ENCODE measurements at regions not wholly inside any gene's neighbourhood (a gene's known extent, or its start where the extent isn't known, plus 50 kb on each side); places are given as distances from the start of the nearest gene placed in this dataset.
"Not testable (repeated sequence)": the region's sequence is repeated elsewhere in the genome, so short reads cannot be mapped to it uniquely, and the experiment has no call there.

DNA sequence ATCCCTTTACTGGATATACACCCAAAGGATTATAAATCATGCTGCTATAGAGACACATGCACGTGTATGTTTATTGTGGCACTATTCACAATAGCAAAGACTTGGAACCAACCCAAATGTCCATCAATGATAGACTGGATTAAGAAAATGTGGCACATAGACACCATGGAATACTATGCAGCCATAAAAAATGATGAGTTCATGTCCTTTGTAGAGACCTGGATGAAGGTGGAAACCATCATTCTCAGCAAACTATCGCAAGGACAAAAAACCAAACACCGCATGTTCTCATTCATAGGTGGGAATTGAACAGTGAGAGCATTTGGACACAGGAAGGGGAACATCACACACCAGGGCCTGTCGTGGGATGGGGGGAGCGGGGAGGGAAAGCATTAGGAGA, 52.4 kb upstream of the FAM135A start:
- H3K9me3 ChIP-seq (ENCODE audit: control insufficient read depth, insufficient read depth, low read depth, low read length); H3K4me3 ChIP-seq (ENCODE audit: low read depth, low read length); H3K36me3 ChIP-seq (ENCODE audit: control insufficient read depth in 2 of 2, insufficient read depth in 1 of 2, low read length in 2 of 2); POLR2A ChIA-PET; H3K4me1 ChIP-seq (ENCODE audit: control insufficient read depth, insufficient read depth, low read length); H3K27ac ChIP-seq (ENCODE audit: extremely low read depth, low read depth, low read length): not testable (repeated sequence)
- CTCF ChIA-PET: interaction anchor here (1.3 kb wide), 1 partner anchor 8 kb away, joined by 4 read pairs; no protein-coding TSS in a partner anchor
- peak; percentile 67 for TF ChIP-seq ZNF146 (tag by site-specific recombination; IDR thresholded peaks at IDR 0.05)

DNA sequence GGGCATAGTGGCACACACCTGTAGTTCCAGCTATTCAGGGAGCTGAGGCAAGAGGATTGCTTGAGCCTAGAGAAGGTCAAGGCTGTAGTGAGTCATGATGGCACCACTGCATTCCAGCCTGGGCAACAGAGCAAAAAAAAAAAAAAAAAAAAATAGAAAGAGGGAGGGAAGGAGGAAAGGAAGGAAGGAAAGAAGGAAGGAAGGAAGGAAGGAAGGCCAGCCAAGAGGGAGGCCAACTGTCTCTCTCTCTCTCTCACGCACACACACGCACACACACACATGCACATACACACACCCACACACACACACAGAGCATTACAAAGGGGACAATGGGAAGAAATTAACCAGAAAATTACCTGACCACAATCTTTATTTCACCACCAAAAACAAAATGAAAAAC, 50.6 kb upstream of the COL9A1 start:
- ChIA-PET POLR2A (no interaction called here), CTCF (interaction anchor here (2.8 kb wide), 1 partner anchor 17 kb away, joined by 18 read pairs; no protein-coding TSS in a partner anchor)
- no peaks in the 10 kb centered on the region for H3K4me1 ChIP-seq (ENCODE audit: control insufficient read depth, insufficient read depth, low read length)
- no peaks in the 10 kb centered on the region for H3K9me3 ChIP-seq (ENCODE audit: control insufficient read depth, insufficient read depth, low read depth, low read length)
- no peaks in the 10 kb centered on the region for H3K36me3 ChIP-seq (ENCODE audit: control insufficient read depth in 2 of 2, insufficient read depth in 1 of 2, low read length in 2 of 2)
- no peak overlapping the region for H3K27ac ChIP-seq (ENCODE audit: extremely low read depth, low read depth, low read length)
- no peak overlapping the region for H3K4me3 ChIP-seq (ENCODE audit: low read depth, low read length)
- TF ChIP-seq EGR2 (tag by site-specific recombination; IDR thresholded peaks at IDR 0.05; ENCODE audit: low read depth) (peak; percentile 56; the same call in 1 of the 2 replicates), ZNF585B (tag by site-specific recombination; IDR thresholded peaks at IDR 0.05) (no peak), ZNF362 (tag by site-specific recombination; IDR thresholded peaks at IDR 0.05) (0 out of 2 replicates have a peak, but pooled peaks have one; percentile 31), ZNF366 (tag by site-specific recombination; conservative IDR thresholded peaks at IDR 0.05) (peak; percentile 61), ZFHX2 (tag by site-specific recombination; conservative IDR thresholded peaks at IDR 0.05) (peak; percentile 87), ZNF621 (tag by site-specific recombination; IDR thresholded peaks at IDR 0.05) (no peak)
- TF ChIP-seq, protein P1, sequence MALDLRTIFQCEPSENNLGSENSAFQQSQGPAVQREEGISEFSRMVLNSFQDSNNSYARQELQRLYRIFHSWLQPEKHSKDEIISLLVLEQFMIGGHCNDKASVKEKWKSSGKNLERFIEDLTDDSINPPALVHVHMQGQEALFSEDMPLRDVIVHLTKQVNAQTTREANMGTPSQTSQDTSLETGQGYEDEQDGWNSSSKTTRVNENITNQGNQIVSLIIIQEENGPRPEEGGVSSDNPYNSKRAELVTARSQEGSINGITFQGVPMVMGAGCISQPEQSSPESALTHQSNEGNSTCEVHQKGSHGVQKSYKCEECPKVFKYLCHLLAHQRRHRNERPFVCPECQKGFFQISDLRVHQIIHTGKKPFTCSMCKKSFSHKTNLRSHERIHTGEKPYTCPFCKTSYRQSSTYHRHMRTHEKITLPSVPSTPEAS (tag by site-specific recombination; IDR thresholded peaks at IDR 0.05): peak; percentile 84

Measured in HEK293 (cell line).